Spleen (tissue), 7 donors: ENCODE measurements at regions not wholly inside any gene's neighbourhood (a gene's known extent, or its start where the extent isn't known, plus 50 kb on each side); places are given as distances from the start of the nearest gene placed in this dataset.

Source experiments
- POLR2A ChIP-seq, 3 donors: fragments of 450-650 bp; IDR thresholded peaks; one replicate each; pipeline ENCODE4 v1.5.1; 2017; ENCODE audit warnings: antibody characterized with exemption in 3 of 3, mild to moderate bottlenecking in 1 of 3
- POLR2AphosphoS5 ChIP-seq, 3 donors: sonication (generic); formaldehyde crosslinking; IDR thresholded peaks; one replicate each; pipeline ENCODE4 v1.5.1; 2017; ENCODE audit warnings: antibody characterized with exemption in 3 of 3
- TF ChIP-seq, protein P1 (sequence below), 11 experiments: fragments of 200-600 bp in 7 of 11; fragments of 450-650 bp in 4 of 11; sonication (generic) in 4 of 11; IDR thresholded peaks in 8 of 11; conservative IDR thresholded peaks in 3 of 11; 1 replicate in 7 of 11; 2 replicates in 4 of 11; pipeline versions ENCODE4 v1.4.0 to v1.8.0; 2016 to 2021; ENCODE audit warnings: antibody characterized with exemption in 11 of 11, inconsistent platforms in 4 of 11, mild to moderate bottlenecking in 1 of 11
- donor health status: DM: no; HTN: no; CAD: no; lungs with moderate emphysema.
- donor health status: DM: no; HTN: no; CAD: no.
- donor health status: DM: no; HTN: no; CAD: no.

- TF ChIP-seq, protein P1, sequence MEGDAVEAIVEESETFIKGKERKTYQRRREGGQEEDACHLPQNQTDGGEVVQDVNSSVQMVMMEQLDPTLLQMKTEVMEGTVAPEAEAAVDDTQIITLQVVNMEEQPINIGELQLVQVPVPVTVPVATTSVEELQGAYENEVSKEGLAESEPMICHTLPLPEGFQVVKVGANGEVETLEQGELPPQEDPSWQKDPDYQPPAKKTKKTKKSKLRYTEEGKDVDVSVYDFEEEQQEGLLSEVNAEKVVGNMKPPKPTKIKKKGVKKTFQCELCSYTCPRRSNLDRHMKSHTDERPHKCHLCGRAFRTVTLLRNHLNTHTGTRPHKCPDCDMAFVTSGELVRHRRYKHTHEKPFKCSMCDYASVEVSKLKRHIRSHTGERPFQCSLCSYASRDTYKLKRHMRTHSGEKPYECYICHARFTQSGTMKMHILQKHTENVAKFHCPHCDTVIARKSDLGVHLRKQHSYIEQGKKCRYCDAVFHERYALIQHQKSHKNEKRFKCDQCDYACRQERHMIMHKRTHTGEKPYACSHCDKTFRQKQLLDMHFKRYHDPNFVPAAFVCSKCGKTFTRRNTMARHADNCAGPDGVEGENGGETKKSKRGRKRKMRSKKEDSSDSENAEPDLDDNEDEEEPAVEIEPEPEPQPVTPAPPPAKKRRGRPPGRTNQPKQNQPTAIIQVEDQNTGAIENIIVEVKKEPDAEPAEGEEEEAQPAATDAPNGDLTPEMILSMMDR (IDR thresholded peaks at IDR 0.05 in 8 of 11, conservative IDR thresholded peaks at IDR 0.05 in 3 of 11) = peak in 8 of 11 experiments; percentile 29 to 64 (median 56)
- TF ChIP-seq POLR2AphosphoS5 (IDR thresholded peaks at IDR 0.05) (no peak), POLR2A (IDR thresholded peaks at IDR 0.05) (no peak)
Measured at GRCh38 chrX:69093960-69094871, 71.0 kb downstream of the PJA1 start.
